22Rv1 (cell line): ENCODE measurements at regions not wholly inside any gene's neighbourhood (a gene's known extent, or its start where the extent isn't known, plus 50 kb on each side); places are given as distances from the start of the nearest gene placed in this dataset.

Experiments used
- H3K27ac ChIP-seq: fragments of 450-650 bp; 2 replicates; pipeline ENCODE4 v1.5.1; 2017
- CTCF ChIP-seq: fragments of 450-650 bp; IDR thresholded peaks from 2 replicates; pipeline ENCODE4 v1.5.1; 2017; ENCODE audit warnings: mild to moderate bottlenecking
- ZFX ChIP-seq: fragments of 450-650 bp; IDR thresholded peaks from 2 replicates; pipeline ENCODE4 v1.6.1; 2017; ENCODE audit warnings: antibody characterized with exemption, borderline replicate concordance

GRCh38 chr12:98416845-98417244 is 98.5 kb upstream of the TMPO start:
- TF ChIP-seq ZFX (no peak), CTCF (no peak)
- no peak overlapping the region for H3K27ac ChIP-seq

GRCh38 chr12:98417266-98417665 is 98.1 kb upstream of the TMPO start:
- H3K27ac ChIP-seq, result no peak overlapping the region
- TF ChIP-seq ZFX (no peak), CTCF (no peak)

GRCh38 chr12:98418357-98419075 is 96.9 kb upstream of the TMPO start:
- TF ChIP-seq ZFX, result no peak
- TF ChIP-seq CTCF, result no peak
- no peak overlapping the region for H3K27ac ChIP-seq

- no peak for TF ChIP-seq ZFX
- TF ChIP-seq CTCF, result no peak
- no peak overlapping the region for H3K27ac ChIP-seq
Measured at GRCh38 chr12:98419081-98419794, 96.2 kb upstream of the TMPO start.

GRCh38 chr12:98419795-98420404 is 95.5 kb upstream of the TMPO start:
- no peak overlapping the region for H3K27ac ChIP-seq
- no peak for TF ChIP-seq ZFX
- TF ChIP-seq CTCF, result no peak

- TF ChIP-seq ZFX (no peak), CTCF (no peak)
- no peak overlapping the region for H3K27ac ChIP-seq
Measured at GRCh38 chr12:98420461-98420860, 94.9 kb upstream of the TMPO start.

GRCh38 chr12:98421316-98421715 is 94.1 kb upstream of the TMPO start:
- H3K27ac ChIP-seq, result no peak overlapping the region
- no peak for TF ChIP-seq CTCF
- TF ChIP-seq ZFX, result no peak
